ENCODE measurements at regions not wholly inside any gene's neighbourhood (a gene's known extent, or its start where the extent isn't known, plus 50 kb on each side); places are given as distances from the start of the nearest gene placed in this dataset.

GRCh38 chr4:32633421-32633820, 1913.3 kb downstream of the PCDH7 start:
- Histone ChIP-seq H3K36me3 (replicated peaks in 1 of 2; ENCODE audit: control insufficient read depth in 1 of 2, insufficient read depth in 2 of 2, low read length in 2 of 2) (no peaks in the 10 kb centered on the region), H3K4me1 (ENCODE audit: control insufficient read depth in 1 of 2, insufficient read depth in 2 of 2, low read length in 2 of 2) (no peaks in the 10 kb centered on the region), H3K27ac (ENCODE audit: low read depth in 1 of 2, low read length in 2 of 2) (no peak overlapping the region), H4K20me1 (ENCODE audit: insufficient read depth, low read length) (no peaks in the 10 kb centered on the region), H3K4me2 (replicated peaks; ENCODE audit: extremely low read depth, low read length, poor library complexity, severe bottlenecking) (no peak overlapping the region), H2AFZ (ENCODE audit: insufficient read depth, low read depth, low read length, poor library complexity, severe bottlenecking) (no peak overlapping the region), H3K9me3 (replicated peaks in 1 of 2; ENCODE audit: control insufficient read depth in 1 of 2, insufficient read depth in 1 of 2, low read length in 2 of 2) (peaks cover 0 to 4% of the 10 kb centered on the region in 2 donors), H3K27me3 (ENCODE audit: control insufficient read depth in 2 of 2, insufficient read depth in 2 of 2, low read length in 2 of 2) (no peaks in the 10 kb centered on the region), H3K79me2 (ENCODE audit: insufficient read depth, low read length) (no peaks in the 10 kb centered on the region), H3K9ac (ENCODE audit: insufficient read depth, low read length, poor library complexity, severe bottlenecking) (no peak overlapping the region), H3K4me3 (replicated peaks in 1 of 3; ENCODE audit: low read depth in 2 of 3, low read length in 3 of 3) (no peak overlapping the region)
- TF ChIP-seq CTCF (IDR thresholded peaks at IDR 0.05): no peak
- intact Hi-C loops (cut with micrococcal nuclease): no loop called here
- peaks cover 0 to 16% (median 7%) of the 10 kb centered on the region in 7 donors for H3K9me3 Mint-ChIP-seq
- no peaks in the 10 kb centered on the region for H3K36me3 Mint-ChIP-seq
- DNase-seq: no peak
- WGBS (ENCODE audit: insufficient coverage): 91% methylated on average over 13 of the region's 17 CpGs
- no peak overlapping the region for H3K27ac Mint-ChIP-seq
- H3K27me3 Mint-ChIP-seq (ENCODE audit: low read depth in 3 of 3): peaks cover 0 to 2% (median 1%) of the 10 kb centered on the region in 3 donors
- H3K4me3 Mint-ChIP-seq: no peak overlapping the region
- H3K4me1 Mint-ChIP-seq: no peaks in the 10 kb centered on the region

GRCh38 chr4:32645653-32646052, 1925.5 kb downstream of the PCDH7 start:
- H3K27ac Mint-ChIP-seq: no peak overlapping the region
- TF ChIP-seq CTCF (IDR thresholded peaks at IDR 0.05): no peak
- intact Hi-C loops (cut with micrococcal nuclease): no loop called here
- H3K79me2 ChIP-seq (ENCODE audit: insufficient read depth, low read length): no peaks in the 10 kb centered on the region
- H3K36me3 ChIP-seq (replicated peaks in 1 of 2; ENCODE audit: control insufficient read depth in 1 of 2, insufficient read depth in 2 of 2, low read length in 2 of 2): no peaks in the 10 kb centered on the region
- H4K20me1 ChIP-seq (ENCODE audit: insufficient read depth, low read length): no peaks in the 10 kb centered on the region
- no peaks in the 10 kb centered on the region for H3K4me1 Mint-ChIP-seq
- no peak overlapping the region for H3K4me2 ChIP-seq (replicated peaks; ENCODE audit: extremely low read depth, low read length, poor library complexity, severe bottlenecking)
- WGBS (ENCODE audit: insufficient coverage): 95% methylated on average over 3 of the region's 6 CpGs
- no peak overlapping the region for H3K9ac ChIP-seq (ENCODE audit: insufficient read depth, low read length, poor library complexity, severe bottlenecking)
- H3K27me3 Mint-ChIP-seq (ENCODE audit: low read depth in 3 of 3): no peaks in the 10 kb centered on the region
- no peaks in the 10 kb centered on the region for H3K27me3 ChIP-seq (ENCODE audit: control insufficient read depth in 2 of 2, insufficient read depth in 2 of 2, low read length in 2 of 2)
- H3K4me3 ChIP-seq (replicated peaks in 1 of 3; ENCODE audit: low read depth in 2 of 3, low read length in 3 of 3): no peak overlapping the region
- H3K4me3 Mint-ChIP-seq: no peak overlapping the region
- H3K4me1 ChIP-seq (ENCODE audit: control insufficient read depth in 1 of 2, insufficient read depth in 2 of 2, low read length in 2 of 2): no peaks in the 10 kb centered on the region
- H3K36me3 Mint-ChIP-seq: no peaks in the 10 kb centered on the region
- H3K9me3 Mint-ChIP-seq: peaks cover 5 to 36% (median 16%) of the 10 kb centered on the region in 7 donors
- H2AFZ ChIP-seq (ENCODE audit: insufficient read depth, low read depth, low read length, poor library complexity, severe bottlenecking): no peak overlapping the region
- no peak overlapping the region for H3K27ac ChIP-seq (ENCODE audit: low read depth in 1 of 2, low read length in 2 of 2)
- no peak for DNase-seq
- H3K9me3 ChIP-seq (replicated peaks in 1 of 2; ENCODE audit: control insufficient read depth in 1 of 2, insufficient read depth in 1 of 2, low read length in 2 of 2): peaks cover 22 to 23% of the 10 kb centered on the region in 2 donors
